Astrocyte (in vitro differentiated cells and primary cell): ENCODE measurements at regions not wholly inside any gene's neighbourhood (a gene's known extent, or its start where the extent isn't known, plus 50 kb on each side); places are given as distances from the start of the nearest gene placed in this dataset.
"Not testable (repeated sequence)": the region's sequence is repeated elsewhere in the genome, so short reads cannot be mapped to it uniquely, and the experiment has no call there.

ENCODE experiments used
- CTCF ChIP-seq: IDR thresholded peaks from 2 replicates; pipeline ENCODE4 v1.5.1; 2011; ENCODE audit warnings: low read depth, mild to moderate bottlenecking, inconsistent platforms, low read length, moderate library complexity; ENCODE audit not compliant: insufficient read depth
- EZH2 ChIP-seq: IDR thresholded peaks from 2 replicates; pipeline ENCODE4 v1.6.1; 2012; ENCODE audit warnings: mild to moderate bottlenecking, low read length, inconsistent platforms; ENCODE audit not compliant: insufficient read depth

GRCh38 chr7:146019041-146020004, 97.3 kb upstream of the CNTNAP2 start:
- not testable (repeated sequence) for TF ChIP-seq CTCF, EZH2
